M059J (cell line): ENCODE measurements at regions not wholly inside any gene's neighbourhood (a gene's known extent, or its start where the extent isn't known, plus 50 kb on each side); places are given as distances from the start of the nearest gene placed in this dataset.

Experiments
- DNase-seq: peaks from one replicate; pipeline ENCODE4 v3.0.0-alpha.2; 2012; ENCODE audit warnings: low read depth

DNA sequence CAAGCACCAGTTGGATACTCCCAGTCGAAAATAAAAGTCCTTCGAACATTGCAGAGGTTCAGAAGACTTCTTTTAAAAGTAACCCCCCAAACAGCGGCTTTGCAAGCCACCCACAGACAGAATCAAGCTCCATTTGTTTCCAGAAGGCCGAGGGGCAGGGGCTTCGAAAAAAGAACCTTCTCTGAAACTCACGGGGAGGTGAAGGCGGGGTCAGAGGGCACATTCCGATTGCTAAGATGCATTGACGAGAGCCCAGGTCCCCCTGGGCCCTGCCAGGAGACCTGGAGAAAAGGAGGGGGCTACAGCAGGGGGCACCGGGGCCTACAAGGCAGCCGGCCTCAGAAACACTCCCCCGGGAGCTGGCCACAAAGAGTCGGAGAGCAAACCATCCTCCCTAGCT is 306.8 kb downstream of the MN1 start:
- DNase-seq, result no peak

DNA sequence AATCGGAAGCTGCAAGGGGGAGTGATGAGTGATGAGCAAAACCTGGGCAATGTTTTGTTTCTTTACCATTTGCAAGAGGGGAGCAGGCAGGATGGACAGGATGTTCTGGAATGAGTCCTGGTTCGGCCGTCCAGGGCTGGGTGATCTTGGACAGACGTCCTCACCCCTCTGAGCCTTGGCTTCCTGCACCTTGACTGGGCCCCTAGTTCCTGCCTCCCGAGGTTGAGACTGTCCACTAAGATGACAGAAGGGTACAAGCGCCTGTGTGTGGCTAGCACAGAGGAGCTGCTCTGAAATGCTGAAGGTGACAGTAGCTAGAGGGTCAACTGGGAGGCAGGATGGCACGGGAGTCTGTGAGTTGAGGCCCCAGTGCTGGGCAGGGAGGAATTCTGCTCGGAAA is 306.2 kb downstream of the MN1 start:
- DNase-seq, result no peak

DNA sequence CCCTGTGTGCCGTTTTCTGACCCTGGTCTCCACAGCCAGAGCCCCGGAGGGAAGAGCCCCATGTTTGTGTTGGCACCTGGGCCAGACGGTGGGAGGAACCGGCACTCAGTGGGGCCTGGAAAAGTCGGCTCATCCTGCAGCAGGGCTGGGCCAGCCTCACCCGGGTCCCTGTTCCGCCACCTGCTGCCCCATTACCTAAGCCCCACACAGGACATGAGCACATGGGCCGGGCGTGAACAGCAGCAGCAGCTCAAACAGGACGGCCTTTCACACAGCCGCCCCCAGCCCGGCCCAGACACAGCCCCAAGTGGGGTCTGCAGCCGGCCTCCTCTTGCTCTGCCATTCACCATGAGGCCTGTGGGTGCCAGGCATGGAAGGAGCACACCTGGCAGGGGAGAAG is 302.4 kb downstream of the MN1 start:
- DNase-seq, result no peak

DNA sequence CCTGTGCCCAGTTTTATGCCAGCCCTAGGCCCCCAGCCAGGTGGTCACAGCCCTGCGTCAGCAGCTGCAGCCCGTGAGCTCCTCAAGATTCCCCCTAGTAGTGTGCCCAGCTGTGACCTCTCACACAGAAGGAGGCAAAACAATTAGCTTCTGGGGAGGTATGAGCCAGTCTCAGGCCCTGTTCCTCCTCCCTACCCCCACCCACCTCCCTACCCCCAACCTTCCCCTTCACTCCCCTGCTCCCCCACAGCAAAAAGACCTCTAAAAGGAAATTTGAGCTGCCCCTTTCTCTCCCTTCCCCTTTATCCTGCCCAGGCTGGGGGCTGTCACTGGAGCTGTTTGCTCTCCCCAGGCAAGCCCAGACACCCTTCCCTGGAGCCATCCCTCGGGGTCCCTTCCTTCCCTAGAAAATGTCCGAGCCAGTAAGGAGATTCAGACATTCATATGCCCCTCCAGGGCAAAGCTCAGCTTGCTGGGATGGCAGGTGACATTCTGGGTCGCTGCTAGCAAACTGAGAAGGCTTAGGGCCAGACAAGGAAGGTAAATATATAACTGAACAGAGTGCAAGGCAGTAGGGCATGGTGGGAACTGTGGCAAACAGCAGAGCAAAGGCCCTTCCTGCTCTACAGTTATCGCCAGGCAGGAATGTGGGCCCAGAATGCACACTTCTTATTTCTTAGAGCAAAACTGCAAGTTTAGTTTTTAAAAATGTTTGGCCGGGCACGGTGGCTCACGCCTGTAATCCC is 300.2 kb downstream of the MN1 start:
- DNase-seq, result no peak

DNA sequence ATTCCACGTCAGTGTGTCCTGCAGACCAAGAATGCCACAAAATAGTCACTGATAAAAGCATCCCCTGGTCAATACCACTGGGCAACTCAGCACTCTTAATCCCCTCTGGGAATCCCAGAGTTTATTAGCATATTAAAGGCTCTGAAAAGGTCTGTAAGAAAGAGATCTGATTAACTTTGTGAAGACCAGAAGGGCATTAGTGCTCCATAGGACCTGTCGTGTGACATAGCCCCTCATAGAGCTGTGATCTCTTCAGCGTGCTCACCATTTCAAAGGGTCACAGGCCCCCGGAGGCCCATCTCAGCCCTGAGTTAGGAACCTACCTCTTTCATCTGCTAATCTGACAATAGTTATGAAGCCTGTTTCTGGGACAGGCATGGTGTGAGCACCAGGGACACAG is 299.2 kb downstream of the MN1 start:
- DNase-seq, result no peak

DNA sequence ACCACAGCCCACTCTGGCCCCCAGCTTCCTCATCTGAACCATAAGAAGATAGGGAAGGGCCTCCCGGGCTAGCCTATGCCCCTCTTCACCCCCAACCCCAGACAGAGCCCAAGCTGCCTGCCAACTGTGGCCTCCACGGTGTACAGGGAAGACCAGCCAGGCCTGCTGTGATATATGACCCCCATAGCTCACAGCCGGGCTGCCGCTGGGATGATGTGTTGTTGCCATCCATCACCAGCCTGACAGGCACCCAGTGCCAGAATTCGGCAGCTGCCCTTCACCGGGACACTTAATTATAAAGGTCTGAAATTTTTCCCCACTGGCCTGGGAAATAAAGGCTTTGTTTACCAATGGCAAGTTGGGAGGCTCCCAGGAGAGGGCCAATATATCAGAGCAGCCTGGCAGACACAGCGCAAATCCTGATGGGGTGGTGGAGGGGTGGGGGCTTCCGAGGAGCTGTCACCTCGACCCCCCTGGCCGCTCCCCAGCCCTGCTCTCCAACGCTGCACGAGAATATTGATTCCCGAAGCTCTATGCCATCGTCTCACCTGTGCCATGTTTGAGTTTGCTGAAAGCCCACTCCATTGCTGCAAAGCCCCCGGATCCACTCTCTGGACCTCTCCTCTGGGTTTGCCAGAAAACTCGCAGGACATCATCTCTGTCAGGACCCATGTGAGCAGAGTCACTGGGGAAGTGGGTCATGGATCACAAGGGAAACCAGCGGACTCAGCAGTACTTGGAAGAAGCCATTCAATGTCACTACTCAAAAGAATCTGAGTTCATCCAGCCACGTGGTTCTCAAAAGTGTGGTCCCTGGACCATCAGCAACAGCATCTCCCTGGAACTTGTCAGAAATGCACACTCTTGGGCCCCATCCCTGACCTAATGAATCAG is 296.9 kb downstream of the MN1 start:
- no peak for DNase-seq

DNA sequence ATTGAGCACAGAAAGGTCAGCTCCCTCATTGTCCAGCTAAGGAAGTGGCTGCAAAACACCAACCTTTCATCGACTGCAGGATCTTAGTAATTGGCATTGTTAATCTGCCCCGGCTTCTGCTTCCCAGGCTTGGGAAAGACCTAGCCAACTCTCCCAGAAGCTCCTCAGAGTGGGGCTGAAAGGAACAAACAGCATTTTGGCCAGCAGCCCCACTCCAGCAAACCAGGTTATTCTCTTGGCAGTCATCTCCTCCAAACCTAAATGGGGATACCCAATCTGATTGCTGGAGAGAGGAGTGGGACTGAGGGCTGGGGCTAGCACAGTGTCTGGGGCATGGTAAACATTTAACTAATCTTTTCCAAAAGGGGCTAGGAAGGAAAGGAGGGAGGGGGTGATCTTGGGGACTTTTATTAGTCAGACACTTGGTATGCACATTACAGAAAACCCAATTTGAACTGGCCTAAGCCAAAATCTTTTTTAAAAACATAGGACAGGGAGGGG is 294.4 kb downstream of the MN1 start:
- DNase-seq, result peak; percentile 22

DNA sequence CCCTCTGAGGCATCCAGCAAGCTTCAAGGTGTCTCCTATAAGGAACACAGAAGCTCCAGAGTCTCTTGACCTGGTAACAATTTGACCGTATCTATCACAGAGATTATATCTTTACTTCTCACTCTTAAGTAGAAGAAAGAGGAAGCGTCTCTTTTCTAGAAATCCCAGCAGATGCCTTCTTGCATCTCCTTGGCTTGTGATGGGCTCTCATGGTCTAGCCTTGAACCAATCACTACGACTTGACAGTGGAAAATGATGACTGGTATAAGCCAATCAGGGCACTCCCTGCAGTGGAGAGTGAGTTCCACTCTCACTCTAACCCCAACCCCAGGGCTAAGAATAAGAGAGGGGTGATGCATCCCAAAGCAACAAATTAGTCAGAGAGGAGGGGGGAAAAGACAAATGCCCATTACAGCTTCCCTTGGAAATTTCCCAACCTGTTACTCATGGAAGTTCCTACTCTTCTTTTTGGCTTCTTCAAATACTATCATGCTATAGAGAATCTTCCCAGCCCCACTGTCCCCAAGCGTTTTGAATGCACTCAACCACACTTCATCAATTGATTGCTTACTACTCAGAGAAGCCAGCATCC is 293.5 kb downstream of the MN1 start:
- peak; percentile 64 for DNase-seq

DNA sequence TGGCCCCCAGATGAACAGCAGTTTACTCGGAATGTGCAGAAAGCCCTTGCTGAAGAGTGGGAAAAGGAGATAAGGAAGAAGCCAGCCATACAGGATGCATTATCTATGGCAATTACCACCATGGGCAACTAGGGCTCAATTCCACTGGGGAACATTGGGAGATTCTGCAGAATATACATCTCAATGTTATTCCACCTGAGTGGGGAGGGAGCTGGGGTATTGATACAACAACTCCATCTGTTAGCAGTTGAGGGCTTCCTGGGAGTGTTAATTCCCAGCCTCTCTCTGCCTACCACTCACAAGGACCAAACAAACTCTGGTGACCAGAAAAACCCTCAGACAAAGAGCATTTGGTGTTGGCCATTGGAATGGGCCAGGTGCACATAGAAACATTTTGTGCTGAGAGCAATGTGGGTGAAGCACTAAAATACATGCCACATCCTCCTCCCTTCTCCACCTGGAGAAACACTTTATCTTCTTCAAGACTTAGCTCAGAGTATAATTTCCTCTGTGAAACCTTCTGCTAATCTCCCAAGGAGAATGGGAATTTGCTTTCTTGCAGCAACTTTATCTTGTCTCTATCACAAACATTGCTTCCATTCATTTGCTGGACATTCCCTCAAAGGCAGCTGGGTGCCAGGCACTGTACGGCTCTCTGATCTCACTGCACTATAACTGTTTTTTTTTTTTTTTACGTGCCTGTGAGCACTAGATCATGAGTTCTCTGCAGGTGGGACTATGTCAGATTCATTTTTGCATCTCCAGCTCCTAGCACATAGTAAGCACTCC is 292.2 kb downstream of the MN1 start:
- DNase-seq, result no peak

DNA sequence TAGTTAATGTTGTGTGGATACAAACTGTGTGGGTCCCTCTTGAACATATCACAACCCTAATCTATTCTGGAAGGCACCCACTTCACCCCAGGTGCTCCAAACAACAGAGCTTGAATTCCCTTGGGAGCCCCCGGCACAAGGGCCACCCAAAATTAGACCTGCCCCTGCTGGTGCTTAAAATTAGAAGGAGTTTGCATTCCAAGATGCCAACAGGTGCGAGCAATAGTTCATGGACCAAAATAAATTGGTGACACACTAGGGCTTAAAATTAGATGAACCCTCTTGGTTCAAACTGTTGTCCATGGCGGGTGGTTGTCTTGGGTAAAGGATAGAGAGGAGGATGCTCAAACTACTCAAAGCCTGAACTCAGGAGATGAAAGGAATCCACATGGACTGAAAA is 291.5 kb downstream of the MN1 start:
- no peak for DNase-seq

DNA sequence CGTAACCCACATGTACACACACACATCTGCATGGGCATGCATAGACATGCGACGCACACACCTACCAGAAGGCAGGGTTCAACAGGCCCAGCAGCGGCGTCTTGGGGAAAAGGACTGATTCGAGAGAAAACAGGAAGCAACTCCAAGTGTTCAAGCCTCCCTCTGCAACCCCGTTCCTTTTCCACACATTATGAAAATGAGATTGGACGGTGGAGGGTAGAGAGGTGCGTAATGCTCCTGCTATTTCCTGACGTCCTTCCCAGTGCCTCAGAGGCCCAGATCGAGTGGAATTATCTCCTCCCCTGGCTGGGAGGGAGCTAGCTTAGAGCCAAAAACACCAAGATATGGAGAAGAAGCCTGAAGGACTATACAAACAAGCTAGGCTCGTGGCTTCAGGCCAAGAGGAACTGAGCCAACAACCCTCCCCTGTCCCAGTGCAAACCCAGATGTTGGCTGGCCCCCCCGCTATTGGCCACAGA is 289.2 kb downstream of the MN1 start:
- peak; percentile 90 for DNase-seq

DNA sequence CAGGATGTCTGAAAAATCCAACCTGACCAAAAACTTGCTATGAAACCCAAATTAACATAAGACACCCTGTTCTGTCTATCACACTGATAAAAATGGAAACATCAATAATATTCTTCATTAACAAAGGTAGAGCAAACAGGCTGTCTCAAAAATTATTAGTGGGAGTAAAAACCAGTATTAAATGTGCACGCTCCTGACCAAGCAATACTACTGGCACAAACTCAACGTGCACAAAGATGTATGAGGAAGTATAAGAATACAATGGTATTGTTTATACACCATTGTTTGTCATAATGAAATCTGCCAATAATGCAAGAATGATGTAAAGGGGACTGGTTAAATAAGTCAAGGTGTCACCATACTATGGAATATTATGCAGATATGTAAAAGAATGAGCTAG is 288.5 kb downstream of the MN1 start:
- DNase-seq, result no peak

DNA sequence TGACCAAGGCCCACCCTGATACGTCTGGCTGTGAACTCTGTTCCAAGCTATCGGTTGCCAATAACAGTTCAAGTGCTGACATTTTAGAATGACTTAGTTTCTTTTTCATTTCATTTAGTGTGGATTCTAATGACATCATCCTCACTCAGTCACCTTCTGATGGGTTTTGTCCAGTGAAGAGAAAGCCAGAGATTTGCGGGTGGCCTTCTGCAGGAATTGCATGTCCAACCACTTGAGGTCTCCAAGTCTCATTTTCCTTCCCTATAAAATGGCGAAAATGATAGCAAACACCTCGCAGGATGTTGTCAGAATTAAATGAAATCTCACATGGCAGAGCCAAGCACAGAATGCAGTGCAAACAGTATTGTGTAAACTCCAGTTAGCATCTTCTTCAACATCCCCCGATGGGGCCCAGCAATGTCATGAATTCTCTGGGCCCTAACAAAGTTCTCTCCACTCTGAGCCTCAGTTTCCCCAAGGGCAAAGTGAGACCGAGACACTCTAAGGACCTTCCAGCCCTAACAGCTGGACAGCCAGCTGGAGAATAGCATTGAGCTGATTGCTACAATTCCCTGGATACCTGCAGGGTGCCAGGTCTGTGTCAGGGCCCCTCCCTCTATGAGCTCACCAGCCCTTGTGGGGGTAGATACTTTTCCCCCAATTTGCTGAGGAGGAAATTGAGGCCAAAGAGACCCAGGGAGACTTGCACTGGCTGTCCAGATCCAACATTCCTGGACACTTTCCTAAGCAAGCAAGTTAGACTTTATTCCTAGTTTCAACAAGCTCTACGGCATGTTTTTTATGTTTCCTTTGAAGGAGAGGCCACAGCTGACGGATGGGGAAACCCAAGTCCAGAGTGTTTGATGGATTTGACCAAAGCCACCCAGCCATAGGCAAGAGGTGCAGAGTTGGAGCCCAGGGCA is 286.7 kb downstream of the MN1 start:
- DNase-seq, result no peak

DNA sequence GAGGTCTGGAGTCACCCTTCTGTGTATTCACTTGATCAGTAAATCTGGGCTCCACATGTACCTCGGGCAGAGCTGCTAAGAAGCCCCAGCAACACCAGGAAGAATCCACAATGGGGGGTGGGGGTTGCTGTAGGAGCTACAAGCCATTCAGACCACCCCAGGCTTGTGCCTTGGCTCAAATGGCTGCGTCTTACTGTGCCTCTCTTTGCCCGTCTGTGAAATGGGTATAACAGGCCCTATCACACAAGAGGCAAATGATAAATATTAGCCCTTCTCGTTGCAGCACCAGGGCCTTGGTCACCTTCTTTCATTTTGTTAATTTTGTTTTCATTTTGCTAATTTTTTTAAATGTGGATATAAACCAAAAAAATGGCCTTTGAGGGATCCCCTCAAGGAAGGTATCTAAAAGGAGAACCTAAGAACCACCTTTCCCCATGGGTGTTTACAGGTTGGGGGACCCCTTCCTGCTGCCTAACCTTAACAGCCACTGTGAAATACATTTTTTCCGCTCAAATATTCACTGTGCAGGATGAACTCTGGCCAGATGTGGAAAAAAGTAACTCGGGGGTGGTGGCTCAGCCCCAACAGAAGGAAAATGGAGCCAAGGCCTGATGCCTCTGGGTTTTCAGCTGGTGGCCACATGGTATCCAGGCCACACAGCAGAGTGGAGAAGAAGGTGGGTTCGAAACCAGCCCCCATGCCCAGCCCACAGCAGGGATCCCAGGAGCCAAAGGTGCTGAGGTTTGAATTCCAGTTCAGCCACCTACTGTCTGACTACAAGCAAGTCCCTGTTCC is 284.0 kb downstream of the MN1 start:
- DNase-seq, result no peak

DNA sequence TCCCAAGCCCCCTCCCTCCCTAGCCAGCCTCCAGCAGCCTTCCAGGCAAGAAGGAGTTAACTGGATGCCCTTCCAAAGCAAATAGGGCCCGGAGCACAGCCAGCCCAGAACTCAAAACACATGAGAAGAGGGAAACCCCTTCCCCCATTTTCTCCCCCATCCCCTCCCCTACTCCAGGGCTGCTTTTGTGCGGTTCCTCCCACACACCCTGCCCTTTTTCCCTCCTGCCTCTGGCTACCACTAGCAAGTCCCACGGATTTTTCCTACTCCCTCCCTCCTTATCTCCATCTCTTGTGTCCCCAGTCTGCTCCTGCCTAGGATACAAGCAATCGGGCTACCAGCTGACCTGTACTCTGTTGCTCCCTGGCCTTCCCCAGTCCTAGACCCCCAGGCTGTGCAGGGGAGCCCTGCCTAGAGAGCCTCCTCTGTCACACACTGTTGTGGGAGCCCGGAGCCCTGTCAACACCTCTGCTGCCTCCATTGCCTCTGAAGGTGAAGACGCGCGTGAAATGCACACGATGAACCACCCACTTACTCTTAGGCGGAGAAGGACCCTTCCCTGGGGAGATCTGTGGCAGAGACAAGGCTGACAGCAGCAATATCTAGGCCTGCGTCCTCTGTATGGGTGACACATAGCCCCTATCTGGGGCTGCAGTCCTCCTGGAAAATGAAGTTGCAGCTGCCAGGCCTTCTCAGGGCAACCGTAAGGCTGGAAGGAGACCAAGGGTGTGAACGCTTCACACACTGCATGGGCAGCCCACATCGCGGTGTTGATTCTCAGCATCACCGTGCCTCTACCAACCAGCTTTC is 282.8 kb downstream of the MN1 start:
- DNase-seq, result peak; percentile 15

DNA sequence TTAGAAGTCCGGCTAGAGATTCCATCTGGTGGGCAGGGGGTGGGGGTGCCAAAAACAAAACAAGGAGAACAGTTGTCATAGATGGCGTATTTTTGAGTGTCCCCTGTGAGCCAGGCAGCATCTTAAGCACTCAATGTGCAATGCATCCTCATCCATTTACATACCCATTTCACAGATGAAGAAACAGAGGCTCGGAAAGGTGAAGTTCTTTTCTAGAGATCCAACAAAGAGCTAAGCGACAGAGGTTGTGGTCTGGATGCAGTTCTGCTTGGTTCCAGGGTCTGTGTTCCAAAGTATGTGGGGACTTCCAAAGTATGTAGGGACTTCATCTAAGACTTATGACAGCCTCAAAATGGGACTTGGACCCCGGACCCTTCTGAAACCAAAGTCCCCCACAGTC is 277.8 kb downstream of the MN1 start:
- DNase-seq, result no peak

DNA sequence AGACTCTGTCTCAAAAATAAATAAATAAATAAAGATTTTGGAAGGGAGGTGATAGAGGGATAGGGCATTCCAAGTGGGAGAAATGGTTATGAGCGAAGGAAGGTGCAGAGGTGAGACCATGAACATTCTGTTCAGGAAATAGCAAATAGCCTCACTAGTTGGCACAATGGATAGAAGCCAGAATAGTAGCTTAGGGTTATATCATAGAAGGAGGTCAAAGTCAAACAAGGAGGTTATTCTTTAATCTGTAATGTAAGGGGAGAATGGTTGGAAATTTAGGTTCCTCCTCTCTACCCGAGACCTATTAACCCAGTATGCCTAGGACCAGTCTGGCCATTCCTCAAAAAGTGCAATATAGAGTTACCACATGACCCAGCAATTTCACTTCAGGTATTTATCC is 275.8 kb downstream of the MN1 start:
- DNase-seq, result no peak

DNA sequence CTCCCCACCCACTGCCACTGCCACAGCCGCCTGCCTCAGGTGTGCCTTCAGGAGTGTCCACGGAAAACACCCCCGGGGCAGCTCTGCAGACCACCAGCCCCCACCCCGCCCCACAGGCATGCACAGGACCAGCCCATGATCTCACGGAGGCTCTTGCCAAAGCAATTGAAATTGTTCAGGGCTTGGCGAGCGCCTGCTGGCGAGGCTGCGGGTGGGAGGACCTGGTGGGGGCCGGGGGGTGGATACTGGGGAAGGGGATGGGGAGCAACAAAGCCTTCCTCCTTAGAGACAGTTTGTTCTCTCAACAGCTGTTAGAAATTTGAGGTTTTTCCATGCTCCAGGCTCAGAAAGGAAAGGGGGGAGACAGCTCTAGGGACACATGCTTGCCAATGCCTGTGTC is 274.7 kb downstream of the MN1 start:
- DNase-seq, result no peak
